ENCODE measurements at regions not wholly inside any gene's neighbourhood (a gene's known extent, or its start where the extent isn't known, plus 50 kb on each side); places are given as distances from the start of the nearest gene placed in this dataset.

- in situ Hi-C loops (cut with MboI; ENCODE audit: low sequenced_read_pairs in 4 of 4) (no loop called here), intact Hi-C loops (cut with DNase I; ENCODE audit: low total_unique reads) (no loop called here)
- Histone ChIP-seq H3K27me3 (no peaks in the 10 kb centered on the region), H3K4me1 (no peaks in the 10 kb centered on the region), H3K27ac (no peak overlapping the region), H3K9me3 (no peaks in the 10 kb centered on the region), H3K36me3 (no peaks in the 10 kb centered on the region), H3K4me3 (no peak overlapping the region)
- no peak for TF ChIP-seq CTCF (IDR thresholded peaks at IDR 0.05 in 4 of 5, conservative IDR thresholded peaks at IDR 0.05 in 1 of 5)
- TF ChIP-seq POLR2A (IDR thresholded peaks at IDR 0.05) = no peak
- no peak for ATAC-seq
- DNase-seq = no peak
Measured at GRCh38 chr6:168214586-168215104, 104.9 kb downstream of the DACT2 start.

- Histone ChIP-seq H3K27me3 (no peaks in the 10 kb centered on the region), H3K27ac (no peak overlapping the region), H3K36me3 (no peaks in the 10 kb centered on the region), H3K4me1 (no peaks in the 10 kb centered on the region), H3K4me3 (no peak overlapping the region), H3K9me3 (no peaks in the 10 kb centered on the region)
- no peak for DNase-seq
- intact Hi-C loops (cut with DNase I; ENCODE audit: low total_unique reads) = no loop called here
- in situ Hi-C loops (cut with MboI; ENCODE audit: low sequenced_read_pairs in 4 of 4) = no loop called here
- TF ChIP-seq CTCF (IDR thresholded peaks at IDR 0.05 in 4 of 5, conservative IDR thresholded peaks at IDR 0.05 in 1 of 5) = no peak
- TF ChIP-seq POLR2A (IDR thresholded peaks at IDR 0.05) = no peak
- ATAC-seq = no peak
Measured at GRCh38 chr6:168213121-168213524, 106.5 kb downstream of the DACT2 start.

DNA sequence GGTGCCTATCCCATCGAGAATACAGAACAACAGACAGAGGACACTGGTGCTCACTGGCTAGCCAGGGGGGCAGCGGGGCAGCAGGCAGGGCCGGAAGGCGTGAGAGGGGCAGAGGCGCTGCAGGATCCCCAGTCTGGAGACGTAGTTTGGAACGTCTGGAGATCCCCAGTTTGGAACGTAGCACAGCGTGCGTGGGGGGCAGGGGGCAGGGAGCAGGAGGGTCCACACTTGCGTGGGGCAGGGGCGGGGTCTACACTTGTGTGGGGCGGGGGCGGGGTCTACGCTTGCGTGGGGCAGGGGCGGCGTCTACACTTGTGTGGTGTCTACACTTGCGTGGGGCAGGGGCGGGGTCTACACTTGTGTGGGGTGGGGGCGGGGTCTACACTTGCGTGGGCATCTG is 107.2 kb downstream of the DACT2 start:
- DNase-seq = no peak
- Histone ChIP-seq H3K27me3 (no peaks in the 10 kb centered on the region), H3K9me3 (no peaks in the 10 kb centered on the region), H3K4me1 (no peaks in the 10 kb centered on the region), H3K4me3 (no peak overlapping the region), H3K27ac (no peak overlapping the region), H3K36me3 (no peaks in the 10 kb centered on the region)
- TF ChIP-seq CTCF (IDR thresholded peaks at IDR 0.05 in 4 of 5, conservative IDR thresholded peaks at IDR 0.05 in 1 of 5) (no peak), POLR2A (IDR thresholded peaks at IDR 0.05) (no peak)
- in situ Hi-C loops (cut with MboI; ENCODE audit: low sequenced_read_pairs in 4 of 4) (no loop called here), intact Hi-C loops (cut with DNase I; ENCODE audit: low total_unique reads) (no loop called here)
- ATAC-seq = no peak

GRCh38 chr6:168211681-168212080 is 107.9 kb downstream of the DACT2 start:
- Histone ChIP-seq H3K36me3 (no peaks in the 10 kb centered on the region), H3K27ac (no peak overlapping the region), H3K27me3 (no peaks in the 10 kb centered on the region), H3K4me1 (no peaks in the 10 kb centered on the region), H3K4me3 (no peak overlapping the region), H3K9me3 (no peaks in the 10 kb centered on the region)
- no peak for DNase-seq
- no peak for ATAC-seq
- in situ Hi-C loops (cut with MboI; ENCODE audit: low sequenced_read_pairs in 4 of 4) = no loop called here
- intact Hi-C loops (cut with DNase I; ENCODE audit: low total_unique reads) = no loop called here
- TF ChIP-seq CTCF (IDR thresholded peaks at IDR 0.05 in 4 of 5, conservative IDR thresholded peaks at IDR 0.05 in 1 of 5) (no peak), POLR2A (IDR thresholded peaks at IDR 0.05) (no peak)

Measured in gastrocnemius medialis (tissue), 4 donors.